22Rv1 (cell line): ENCODE measurements at regions not wholly inside any gene's neighbourhood (a gene's known extent, or its start where the extent isn't known, plus 50 kb on each side); places are given as distances from the start of the nearest gene placed in this dataset.

Experiments
- H3K27ac ChIP-seq: fragments of 450-650 bp; 2 replicates; pipeline ENCODE4 v1.5.1; 2017
- ZFX ChIP-seq: fragments of 450-650 bp; IDR thresholded peaks from 2 replicates; pipeline ENCODE4 v1.6.1; 2017; ENCODE audit warnings: antibody characterized with exemption, borderline replicate concordance
- TF ChIP-seq, protein P1 (sequence below): fragments of 450-650 bp; IDR thresholded peaks from 2 replicates; pipeline ENCODE4 v1.5.1; 2017; ENCODE audit warnings: mild to moderate bottlenecking

DNA sequence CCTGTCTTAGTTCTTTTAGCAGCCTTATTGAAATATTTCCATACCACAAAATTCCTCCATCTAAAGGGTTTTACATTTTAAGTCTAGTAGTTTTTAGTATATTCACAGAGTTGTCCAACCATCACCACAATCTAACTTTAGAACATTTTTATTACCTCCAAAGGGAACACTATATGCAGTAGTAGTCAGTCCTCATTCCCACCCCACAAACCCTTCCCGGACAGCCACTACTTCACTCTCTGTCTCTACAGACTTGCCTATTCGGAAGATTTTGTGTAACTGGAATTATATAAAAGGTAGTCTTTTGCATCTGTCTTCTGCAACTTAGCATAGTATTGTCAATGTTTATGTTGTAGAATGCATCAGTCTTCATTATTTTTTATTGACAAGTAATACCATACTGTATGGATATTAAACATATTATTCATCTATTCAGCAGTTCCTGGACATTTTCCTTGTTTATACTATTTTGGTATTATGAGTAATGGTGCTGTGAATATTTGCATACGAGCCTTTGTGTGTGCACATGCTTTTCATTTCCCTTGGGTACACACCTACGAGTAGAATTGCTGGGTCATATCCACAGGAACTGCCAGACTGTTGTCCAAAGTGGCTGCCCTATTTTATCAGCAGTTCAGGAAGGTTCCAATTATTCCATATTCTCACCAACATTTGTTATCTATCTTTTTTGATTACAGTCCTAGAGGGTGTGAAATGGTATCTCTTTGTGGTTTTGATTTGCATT, 60.9 kb upstream of the LANCL2 start:
- TF ChIP-seq ZFX, result no peak
- TF ChIP-seq, protein P1, sequence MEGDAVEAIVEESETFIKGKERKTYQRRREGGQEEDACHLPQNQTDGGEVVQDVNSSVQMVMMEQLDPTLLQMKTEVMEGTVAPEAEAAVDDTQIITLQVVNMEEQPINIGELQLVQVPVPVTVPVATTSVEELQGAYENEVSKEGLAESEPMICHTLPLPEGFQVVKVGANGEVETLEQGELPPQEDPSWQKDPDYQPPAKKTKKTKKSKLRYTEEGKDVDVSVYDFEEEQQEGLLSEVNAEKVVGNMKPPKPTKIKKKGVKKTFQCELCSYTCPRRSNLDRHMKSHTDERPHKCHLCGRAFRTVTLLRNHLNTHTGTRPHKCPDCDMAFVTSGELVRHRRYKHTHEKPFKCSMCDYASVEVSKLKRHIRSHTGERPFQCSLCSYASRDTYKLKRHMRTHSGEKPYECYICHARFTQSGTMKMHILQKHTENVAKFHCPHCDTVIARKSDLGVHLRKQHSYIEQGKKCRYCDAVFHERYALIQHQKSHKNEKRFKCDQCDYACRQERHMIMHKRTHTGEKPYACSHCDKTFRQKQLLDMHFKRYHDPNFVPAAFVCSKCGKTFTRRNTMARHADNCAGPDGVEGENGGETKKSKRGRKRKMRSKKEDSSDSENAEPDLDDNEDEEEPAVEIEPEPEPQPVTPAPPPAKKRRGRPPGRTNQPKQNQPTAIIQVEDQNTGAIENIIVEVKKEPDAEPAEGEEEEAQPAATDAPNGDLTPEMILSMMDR, result no peak

DNA sequence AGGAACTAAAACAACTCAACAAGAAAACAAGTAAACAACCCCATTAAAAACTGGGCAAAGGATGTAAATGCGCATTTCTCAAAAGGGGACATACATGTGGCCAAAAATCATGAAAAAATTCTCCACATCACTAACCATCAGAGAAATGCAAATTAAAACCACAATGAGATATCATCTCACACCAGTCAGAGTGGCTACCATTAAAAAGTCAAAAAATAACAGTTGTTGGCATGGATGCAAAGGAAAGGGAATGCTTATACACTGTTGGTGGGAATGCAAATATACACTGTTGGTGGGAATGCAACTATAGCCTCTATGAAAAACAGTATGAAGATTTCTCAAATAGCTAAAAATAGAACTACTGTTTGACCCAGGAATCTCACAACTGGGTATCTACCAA, 60.0 kb upstream of the LANCL2 start:
- no peak for TF ChIP-seq ZFX
- TF ChIP-seq, protein P1, result no peak
- H3K27ac ChIP-seq, result no peak overlapping the region

More for the DNA sequence above, 60.9 kb upstream of the LANCL2 start:
- H3K27ac ChIP-seq, result no peak overlapping the region

DNA sequence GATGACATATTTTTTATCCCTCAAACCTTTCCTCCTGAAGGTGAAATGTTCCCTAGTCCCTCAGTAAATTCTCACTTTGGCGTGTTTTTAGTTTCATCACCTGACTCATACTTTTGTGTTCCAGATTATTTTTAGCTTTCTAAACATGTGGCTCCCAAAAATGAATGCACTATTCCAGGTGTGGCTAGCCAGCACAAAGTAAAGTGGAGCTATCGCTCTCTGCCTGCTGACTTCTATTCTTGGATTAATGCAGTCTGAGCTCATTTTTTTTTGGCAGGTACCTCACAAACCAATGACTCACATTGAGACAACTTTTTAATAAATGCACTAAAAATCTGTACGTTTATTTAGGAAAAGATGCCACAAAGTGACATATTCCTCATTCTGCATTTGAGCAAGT, 58.8 kb upstream of the LANCL2 start:
- no peak for TF ChIP-seq ZFX
- TF ChIP-seq, protein P1, result no peak

DNA sequence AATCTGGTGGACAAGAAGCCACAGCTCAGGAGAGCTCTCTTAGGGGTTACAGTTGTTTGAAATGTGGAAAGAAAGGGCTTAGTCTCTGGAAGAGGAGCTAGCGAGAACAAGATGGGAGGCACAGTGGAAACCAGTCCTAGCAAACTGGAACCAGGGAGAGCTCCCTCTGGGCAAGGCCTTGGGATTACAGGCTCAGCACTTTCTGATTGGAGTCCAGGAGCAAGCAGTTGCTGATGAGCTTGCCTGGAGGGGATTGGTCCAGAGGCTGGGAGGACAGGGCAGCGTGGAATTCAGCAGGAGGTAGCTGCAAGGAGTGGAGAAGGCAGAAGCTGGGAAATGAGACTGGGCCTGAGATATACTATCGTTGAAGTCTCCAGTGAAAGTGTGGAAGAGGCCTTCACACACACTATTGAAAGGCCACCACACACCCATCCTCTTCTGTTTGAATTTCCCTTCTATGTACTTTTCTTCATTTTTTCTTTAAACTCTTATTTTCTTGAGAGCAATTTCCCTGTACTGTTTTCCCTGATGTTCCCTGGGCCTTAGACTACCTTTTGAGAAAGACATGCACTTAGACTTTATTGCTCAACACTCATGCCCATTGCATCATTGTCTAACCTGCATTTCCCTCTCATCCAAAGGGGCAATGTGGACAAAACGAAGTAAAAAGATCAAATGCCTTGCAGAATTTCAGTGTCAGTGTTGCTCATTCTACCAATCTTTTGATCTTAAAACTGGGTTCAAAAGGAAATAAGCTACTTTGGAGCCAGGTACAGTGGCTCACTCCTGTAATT, 57.8 kb upstream of the LANCL2 start:
- no peak overlapping the region for H3K27ac ChIP-seq

More for the DNA sequence above, 58.8 kb upstream of the LANCL2 start:
- H3K27ac ChIP-seq, result no peak overlapping the region

DNA sequence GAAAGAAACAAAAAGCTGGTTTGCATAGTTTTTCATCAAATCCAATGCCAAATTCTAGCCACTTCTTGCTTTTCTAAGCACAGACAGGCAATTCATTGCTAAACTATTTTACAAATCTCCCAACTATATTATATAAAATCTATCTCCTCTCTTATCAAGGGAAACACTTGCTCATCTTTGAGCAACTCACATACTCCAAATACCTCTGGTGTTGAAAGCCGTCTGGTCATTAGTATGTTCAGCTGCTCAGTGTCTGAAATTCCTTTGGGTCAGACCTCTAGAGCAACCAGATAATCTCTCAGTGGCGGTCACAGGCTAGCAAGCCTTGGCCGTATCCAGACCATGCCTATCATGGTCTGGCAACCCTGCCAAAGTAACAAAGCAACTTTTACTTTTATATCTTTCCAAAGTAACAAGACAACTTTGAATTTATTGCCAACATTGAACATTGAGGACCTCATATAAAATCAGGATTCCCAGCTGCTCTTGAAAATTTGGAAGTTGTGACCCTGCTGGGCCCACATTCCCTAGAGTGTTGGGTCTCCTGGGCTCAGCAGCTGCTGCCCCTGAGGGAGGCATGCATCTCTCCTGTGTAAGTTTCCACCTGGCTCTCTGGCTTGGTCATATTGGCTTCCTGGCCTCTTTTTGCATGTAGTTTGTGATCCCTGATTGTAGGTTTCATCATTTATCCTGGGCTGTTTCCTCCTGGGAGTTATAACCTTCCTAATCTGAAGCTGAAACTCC, 56.8 kb upstream of the LANCL2 start:
- H3K27ac ChIP-seq, result no peak overlapping the region
- no peak for TF ChIP-seq ZFX
- TF ChIP-seq, protein P1, result no peak

More for the DNA sequence above, 57.8 kb upstream of the LANCL2 start:
- TF ChIP-seq, protein P1, result no peak
- no peak for TF ChIP-seq ZFX

DNA sequence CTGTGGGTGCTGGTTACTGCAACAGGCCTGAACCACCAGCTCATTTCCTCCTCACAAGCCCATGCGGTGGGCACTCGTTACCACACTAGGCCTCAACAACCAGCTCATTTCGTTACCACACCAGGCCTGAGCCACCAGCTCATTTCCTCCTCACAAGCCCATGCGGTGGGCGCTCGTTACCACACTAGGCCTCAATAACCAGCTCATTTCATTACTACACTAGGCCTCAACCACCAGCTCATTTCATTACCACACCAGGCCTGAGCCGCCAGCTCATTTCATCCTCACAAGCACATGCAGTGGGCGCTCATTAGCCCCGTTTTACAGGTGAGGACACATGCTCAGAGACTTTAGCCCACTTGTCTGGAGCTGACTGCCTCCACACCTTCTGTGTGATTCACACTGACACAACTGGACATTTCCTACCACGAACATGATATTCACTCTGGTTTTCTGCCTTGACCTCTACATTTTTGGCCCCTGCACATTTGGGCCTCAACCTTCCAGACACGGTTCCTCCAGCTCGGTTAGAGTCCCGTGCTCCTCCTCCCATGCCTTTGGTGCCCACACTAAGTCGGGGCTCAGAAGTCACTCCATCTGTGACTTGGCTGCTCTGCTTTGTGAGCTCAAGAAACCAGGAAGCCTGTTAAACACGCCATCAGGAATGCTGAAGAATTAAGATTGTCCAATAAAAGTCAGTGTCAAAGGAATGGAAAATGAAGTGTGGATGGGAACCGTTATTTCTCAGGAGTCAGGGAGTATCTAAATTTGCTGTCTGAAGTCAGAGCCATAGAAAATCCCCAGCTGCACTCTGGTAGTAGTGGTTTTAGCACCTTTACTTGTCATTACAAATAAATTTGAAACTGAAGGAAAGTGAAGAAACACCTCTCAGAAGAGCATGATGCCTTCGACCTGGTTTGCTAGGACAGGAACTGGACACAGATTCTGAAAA, 55.8 kb upstream of the LANCL2 start:
- TF ChIP-seq, protein P1, result no peak
- no peak overlapping the region for H3K27ac ChIP-seq
